Naive thymus-derived CD4-positive, alpha-beta T cell (primary cell): ENCODE measurements at regions not wholly inside any gene's neighbourhood (a gene's known extent, or its start where the extent isn't known, plus 50 kb on each side); places are given as distances from the start of the nearest gene placed in this dataset.

Source experiments
- ATAC-seq: fragments of 150-1000 bp; cut with Tn5 transposase; 2 replicates; pipeline ENCODE4 v1.10.0; 2021; ENCODE audit warnings: mild to moderate bottlenecking, moderate library complexity
- CTCF ChIA-PET: fragments of 350-600 bp; sonication (Branson Sonifier 250); formaldehyde crosslinking; loops from one replicate; lab custom pipeline; 2021; ENCODE audit warnings: antibody characterized with exemption; lab: Charles Lee
- POLR2A ChIA-PET: fragments of 350-600 bp; sonication (Branson Sonifier 250); formaldehyde crosslinking; loops from one replicate; lab custom pipeline; 2021; ENCODE audit warnings: antibody characterized with exemption, inconsistent platforms; lab: Charles Lee
- DNase-seq, 9 donors: peaks; one replicate each; pipeline versions ENCODE4 v3.0.0 to v3.0.0-alpha.2; 2020 to 2022; ENCODE audit warnings: mixed read lengths in 1 of 9
- H3K27ac ChIP-seq: one replicate; pipeline ENCODE4 v1.7.0; 2013; ENCODE audit warnings: mild to moderate bottlenecking, low read depth, low read length, moderate library complexity
- H3K27me3 ChIP-seq, 2 donors: one replicate each; pipeline ENCODE4 v1.7.0; 2013; ENCODE audit warnings: low read length in 2 of 2, mild to moderate bottlenecking in 2 of 2, moderate library complexity in 2 of 2; ENCODE audit not compliant: control insufficient read depth in 2 of 2, insufficient read depth in 2 of 2
- H3K36me3 ChIP-seq, 3 experiments: 1 replicate in 2 of 3; 2 replicates in 1 of 3; pipeline ENCODE4 v1.7.0; 2013; ENCODE audit warnings: low read length in 3 of 3, mild to moderate bottlenecking in 3 of 3, moderate library complexity in 1 of 3; ENCODE audit not compliant: insufficient read depth in 3 of 3, control insufficient read depth in 2 of 3
- H3K4me1 ChIP-seq, 2 donors: one replicate each; pipeline ENCODE4 v1.7.0; 2013; ENCODE audit warnings: low read length in 2 of 2, mild to moderate bottlenecking in 2 of 2, moderate library complexity in 1 of 2; ENCODE audit not compliant: control insufficient read depth in 2 of 2, insufficient read depth in 2 of 2
- H3K4me3 ChIP-seq: 2 replicates; pipeline ENCODE4 v1.7.0; 2013; ENCODE audit warnings: mild to moderate bottlenecking, low read length
- H3K9me3 ChIP-seq, 3 experiments: 1 replicate in 2 of 3; 2 replicates in 1 of 3; pipeline ENCODE4 v1.7.0; 2013; ENCODE audit warnings: low read length in 3 of 3; ENCODE audit not compliant: control insufficient read depth in 2 of 3
- H3K27ac Mint-ChIP-seq, 9 donors: one replicate each; pipeline ENCODE4 v1.8.0; 2020 to 2022; ENCODE audit warnings: mixed read lengths in 9 of 9, mild to moderate bottlenecking in 8 of 9, moderate library complexity in 5 of 9, inconsistent platforms in 2 of 9
- H3K27me3 Mint-ChIP-seq, 5 donors: one replicate each; pipeline ENCODE4 v1.8.0; 2021 to 2022; ENCODE audit warnings: mixed read lengths in 5 of 5, mild to moderate bottlenecking in 1 of 5
- H3K36me3 Mint-ChIP-seq, 5 donors: one replicate each; pipeline ENCODE4 v1.8.0; 2020 to 2022; ENCODE audit warnings: mixed read lengths in 5 of 5, mild to moderate bottlenecking in 3 of 5, inconsistent platforms in 1 of 5
- H3K4me1 Mint-ChIP-seq, 7 donors: one replicate each; pipeline ENCODE4 v1.8.0; 2020 to 2022; ENCODE audit warnings: mixed read lengths in 7 of 7, mild to moderate bottlenecking in 3 of 7, inconsistent platforms in 1 of 7
- H3K4me3 Mint-ChIP-seq, 10 donors: one replicate each; pipeline ENCODE4 v1.8.0; 2020 to 2022; ENCODE audit warnings: mild to moderate bottlenecking in 10 of 10, mixed read lengths in 10 of 10, moderate library complexity in 6 of 10, inconsistent platforms in 2 of 10
- H3K9me3 Mint-ChIP-seq, 11 donors: one replicate each; pipeline ENCODE4 v1.8.0; 2020 to 2022; ENCODE audit warnings: mixed read lengths in 11 of 11, mild to moderate bottlenecking in 4 of 11, inconsistent platforms in 1 of 11, moderate library complexity in 1 of 11
- intact Hi-C, 2 donors: fragments of 100-400 bp; cut with micrococcal nuclease; formaldehyde crosslinking; loops; one replicate each; pipeline ENCODE4 v1.15.1; 2023

- Mint-ChIP-seq H3K27ac (no peak overlapping the region), H3K36me3 (peaks cover 0 to 9% (median 0%) of the 10 kb centered on the region in 5 donors), H3K27me3 (no peaks in the 10 kb centered on the region), H3K4me1 (peaks cover 0 to 18% (median 0%) of the 10 kb centered on the region in 7 donors), H3K9me3 (peaks cover 0 to 11% (median 0%) of the 10 kb centered on the region in 11 donors), H3K4me3 (no peak overlapping the region)
- Histone ChIP-seq H3K27ac (no peak overlapping the region), H3K4me1 (no peaks in the 10 kb centered on the region), H3K9me3 (no peaks in the 10 kb centered on the region), H3K4me3 (no peak overlapping the region), H3K36me3 (no peaks in the 10 kb centered on the region), H3K27me3 (no peaks in the 10 kb centered on the region)
- DNase-seq (no peak), ATAC-seq (no peak)
- ChIA-PET POLR2A (no interaction called here), CTCF (no interaction called here)
- intact Hi-C loops, result no loop called here
Observed at GRCh38 chr2:147543056-147543455, 301.8 kb upstream of the ACVR2A start.

GRCh38 chr2:147542351-147542750 is 302.5 kb upstream of the ACVR2A start:
- intact Hi-C loops, result no loop called here
- Mint-ChIP-seq H3K4me1 (peaks cover 0 to 15% (median 0%) of the 10 kb centered on the region in 7 donors), H3K9me3 (peaks cover 0 to 9% (median 0%) of the 10 kb centered on the region in 11 donors), H3K4me3 (no peak overlapping the region), H3K27ac (no peak overlapping the region), H3K27me3 (no peaks in the 10 kb centered on the region), H3K36me3 (peaks cover 0 to 9% (median 0%) of the 10 kb centered on the region in 5 donors)
- Histone ChIP-seq H3K27me3 (no peaks in the 10 kb centered on the region), H3K4me1 (no peaks in the 10 kb centered on the region), H3K36me3 (no peaks in the 10 kb centered on the region), H3K4me3 (no peak overlapping the region), H3K27ac (no peak overlapping the region), H3K9me3 (no peaks in the 10 kb centered on the region)
- ATAC-seq, result no peak
- no peak for DNase-seq
- ChIA-PET POLR2A (no interaction called here), CTCF (interaction anchor here (0.7 kb wide), 1 partner anchor 9 kb away, joined by 3 read pairs; no protein-coding TSS in a partner anchor)

DNA sequence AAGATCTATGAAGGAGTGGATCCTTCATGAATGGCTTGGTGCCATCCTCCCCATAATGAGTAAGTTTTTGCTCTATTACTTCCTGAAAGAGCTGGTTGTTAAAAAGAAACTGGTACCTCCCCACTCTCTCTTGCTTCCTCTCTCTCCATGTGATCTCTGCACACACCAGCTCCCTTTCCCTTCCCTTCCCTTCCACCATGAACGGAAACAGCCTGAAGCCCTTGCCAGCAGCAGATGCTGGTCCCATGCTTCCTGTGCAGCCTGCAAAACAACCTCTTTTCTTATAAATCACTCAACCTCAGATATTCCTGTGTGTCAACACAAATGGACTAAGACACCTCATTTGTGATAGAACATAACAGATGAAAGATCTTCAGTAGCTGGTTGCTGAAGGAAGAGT is 303.5 kb upstream of the ACVR2A start:
- Histone ChIP-seq H3K36me3 (no peaks in the 10 kb centered on the region), H3K4me3 (no peak overlapping the region), H3K9me3 (no peaks in the 10 kb centered on the region), H3K4me1 (no peaks in the 10 kb centered on the region), H3K27me3 (no peaks in the 10 kb centered on the region), H3K27ac (no peak overlapping the region)
- DNase-seq (no peak), ATAC-seq (no peak)
- H3K27me3 Mint-ChIP-seq, result no peaks in the 10 kb centered on the region
- POLR2A ChIA-PET, result no interaction called here
- CTCF ChIA-PET, result no interaction called here
- peaks cover 0 to 13% (median 0%) of the 10 kb centered on the region in 7 donors for H3K4me1 Mint-ChIP-seq
- peaks cover 0 to 9% (median 0%) of the 10 kb centered on the region in 5 donors for H3K36me3 Mint-ChIP-seq
- H3K4me3 Mint-ChIP-seq, result no peak overlapping the region
- no peak overlapping the region for H3K27ac Mint-ChIP-seq
- intact Hi-C loops, result no loop called here
- peaks cover 0 to 9% (median 0%) of the 10 kb centered on the region in 11 donors for H3K9me3 Mint-ChIP-seq

DNA sequence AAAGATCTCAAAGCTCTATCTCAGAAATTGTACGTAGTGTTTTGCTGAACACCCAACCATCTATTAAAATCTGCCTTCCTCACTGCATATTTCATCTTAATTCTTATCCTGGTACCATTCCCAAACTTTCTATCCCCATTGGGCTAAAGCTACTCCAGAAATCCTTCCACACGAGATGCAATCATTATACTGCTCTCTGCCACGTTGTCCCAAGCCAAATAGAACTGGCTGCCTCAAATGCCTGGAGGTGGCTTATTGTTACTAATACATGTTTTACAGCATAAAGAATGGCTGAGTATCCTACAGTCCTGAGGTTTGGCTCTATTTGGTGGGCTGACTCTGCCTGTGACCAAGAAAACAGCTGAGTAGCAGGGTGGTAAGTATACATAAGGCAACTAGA is 306.0 kb upstream of the ACVR2A start:
- Histone ChIP-seq H3K4me3 (no peak overlapping the region), H3K27me3 (no peaks in the 10 kb centered on the region), H3K4me1 (no peaks in the 10 kb centered on the region), H3K9me3 (no peaks in the 10 kb centered on the region), H3K36me3 (no peaks in the 10 kb centered on the region), H3K27ac (no peak overlapping the region)
- no peak for DNase-seq
- H3K27ac Mint-ChIP-seq, result no peak overlapping the region
- H3K4me1 Mint-ChIP-seq, result peaks cover 0 to 5% (median 2%) of the 10 kb centered on the region in 7 donors
- intact Hi-C loops, result no loop called here
- CTCF ChIA-PET, result no interaction called here
- H3K27me3 Mint-ChIP-seq, result peaks cover 0 to 3% (median 0%) of the 10 kb centered on the region in 5 donors
- H3K9me3 Mint-ChIP-seq, result peaks cover 0 to 2% (median 0%) of the 10 kb centered on the region in 11 donors
- POLR2A ChIA-PET, result no interaction called here
- peaks cover 0 to 5% (median 0%) of the 10 kb centered on the region in 5 donors for H3K36me3 Mint-ChIP-seq
- H3K4me3 Mint-ChIP-seq, result no peak overlapping the region
- ATAC-seq, result no peak

GRCh38 chr2:147538088-147538487 is 306.7 kb upstream of the ACVR2A start:
- Mint-ChIP-seq H3K9me3 (peaks cover 0 to 2% (median 0%) of the 10 kb centered on the region in 11 donors), H3K27me3 (peaks cover 0 to 3% (median 0%) of the 10 kb centered on the region in 5 donors), H3K27ac (no peak overlapping the region), H3K4me1 (peaks cover 0 to 5% (median 3%) of the 10 kb centered on the region in 7 donors), H3K4me3 (no peak overlapping the region), H3K36me3 (peaks cover 0 to 5% (median 0%) of the 10 kb centered on the region in 5 donors)
- H3K9me3 ChIP-seq, result no peaks in the 10 kb centered on the region
- no peaks in the 10 kb centered on the region for H3K4me1 ChIP-seq
- CTCF ChIA-PET, result no interaction called here
- no peaks in the 10 kb centered on the region for H3K36me3 ChIP-seq
- no peak for DNase-seq
- POLR2A ChIA-PET, result no interaction called here
- H3K27me3 ChIP-seq, result no peaks in the 10 kb centered on the region
- intact Hi-C loops, result no loop called here
- no peak overlapping the region for H3K4me3 ChIP-seq
- no peak for ATAC-seq
- no peak overlapping the region for H3K27ac ChIP-seq

DNA sequence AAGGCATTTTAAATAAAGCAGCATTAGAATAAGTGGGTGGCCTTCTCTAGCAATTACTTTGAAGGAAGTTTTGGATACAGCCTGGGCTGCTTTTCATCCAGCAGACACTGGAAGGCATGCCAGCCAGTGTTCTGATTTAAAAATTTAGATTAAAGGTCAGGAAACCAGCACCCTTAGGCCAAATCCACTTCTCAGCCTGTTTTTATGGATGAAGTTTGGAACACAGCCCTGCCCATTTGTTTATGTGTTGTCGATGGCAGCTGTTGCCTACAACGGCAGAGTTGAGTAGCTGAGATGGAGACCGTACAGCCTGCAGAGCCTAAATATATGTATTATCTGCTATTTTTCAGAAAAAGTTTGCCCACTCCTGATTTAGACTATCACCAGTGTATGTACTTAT is 313.6 kb upstream of the ACVR2A start:
- Mint-ChIP-seq H3K36me3 (no peaks in the 10 kb centered on the region), H3K4me1 (peaks cover 2 to 18% (median 9%) of the 10 kb centered on the region in 7 donors), H3K9me3 (no peaks in the 10 kb centered on the region), H3K27me3 (peaks cover 0 to 3% (median 0%) of the 10 kb centered on the region in 5 donors), H3K27ac (no peak overlapping the region), H3K4me3 (no peak overlapping the region)
- ChIA-PET POLR2A (no interaction called here), CTCF (no interaction called here)
- H3K36me3 ChIP-seq, result no peaks in the 10 kb centered on the region
- H3K27me3 ChIP-seq, result no peaks in the 10 kb centered on the region
- no peak for ATAC-seq
- no peak overlapping the region for H3K4me3 ChIP-seq
- H3K27ac ChIP-seq, result no peak overlapping the region
- H3K9me3 ChIP-seq, result no peaks in the 10 kb centered on the region
- DNase-seq, result no peak
- intact Hi-C loops, result no loop called here
- H3K4me1 ChIP-seq, result peaks cover 0 to 3% of the 10 kb centered on the region in 2 donors

DNA sequence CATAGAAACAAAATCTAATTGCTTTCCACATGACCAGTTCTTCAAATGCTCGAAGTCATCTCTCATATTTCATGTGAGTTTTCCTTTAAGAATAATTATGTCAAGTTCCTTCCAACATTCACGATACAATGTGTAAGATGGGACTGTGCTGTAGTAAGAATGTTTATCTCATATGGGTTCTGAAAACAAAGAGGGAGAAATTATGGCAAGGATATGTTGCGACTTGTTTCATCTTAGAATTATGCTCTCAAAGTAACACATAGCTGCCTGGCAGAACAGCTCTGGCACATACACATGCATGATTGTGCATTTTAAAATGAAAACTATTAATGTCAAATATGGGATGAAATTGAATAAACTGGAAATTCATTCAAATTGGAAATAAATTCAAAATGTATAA is 314.8 kb upstream of the ACVR2A start:
- DNase-seq, result no peak
- ChIA-PET POLR2A (no interaction called here), CTCF (no interaction called here)
- no peaks in the 10 kb centered on the region for H3K27me3 ChIP-seq
- H3K27ac Mint-ChIP-seq, result no peak overlapping the region
- H3K9me3 Mint-ChIP-seq, result peaks cover 0 to 3% (median 0%) of the 10 kb centered on the region in 11 donors
- H3K36me3 Mint-ChIP-seq, result no peaks in the 10 kb centered on the region
- no peak for ATAC-seq
- H3K4me3 ChIP-seq, result no peak overlapping the region
- peaks cover 9 to 30% (median 22%) of the 10 kb centered on the region in 7 donors for H3K4me1 Mint-ChIP-seq
- intact Hi-C loops, result no loop called here
- no peaks in the 10 kb centered on the region for H3K36me3 ChIP-seq
- H3K27ac ChIP-seq, result no peak overlapping the region
- peaks cover 0 to 8% of the 10 kb centered on the region in 2 donors for H3K4me1 ChIP-seq
- H3K27me3 Mint-ChIP-seq, result no peaks in the 10 kb centered on the region
- no peak overlapping the region for H3K4me3 Mint-ChIP-seq
- no peaks in the 10 kb centered on the region for H3K9me3 ChIP-seq
